ENCODE measurements at regions not wholly inside any gene's neighbourhood (a gene's known extent, or its start where the extent isn't known, plus 50 kb on each side); places are given as distances from the start of the nearest gene placed in this dataset.

GRCh38 chr3:76615719-76616118 lies 424.2 kb upstream of the ROBO2 start:
- Histone ChIP-seq H3K27ac (no peak overlapping the region), H3K4me1 (no peaks in the 10 kb centered on the region), H3K4me3 (no peak overlapping the region), H3K36me3 (no peaks in the 10 kb centered on the region), H3K27me3 (no peaks in the 10 kb centered on the region), H3K9me3 (no peaks in the 10 kb centered on the region)
- TF ChIP-seq CTCF (IDR thresholded peaks at IDR 0.05): no peak
- intact Hi-C loops (cut with DNase I): no loop called here
- no peak for DNase-seq (ENCODE audit: low spot score in 2 of 2)

DNA sequence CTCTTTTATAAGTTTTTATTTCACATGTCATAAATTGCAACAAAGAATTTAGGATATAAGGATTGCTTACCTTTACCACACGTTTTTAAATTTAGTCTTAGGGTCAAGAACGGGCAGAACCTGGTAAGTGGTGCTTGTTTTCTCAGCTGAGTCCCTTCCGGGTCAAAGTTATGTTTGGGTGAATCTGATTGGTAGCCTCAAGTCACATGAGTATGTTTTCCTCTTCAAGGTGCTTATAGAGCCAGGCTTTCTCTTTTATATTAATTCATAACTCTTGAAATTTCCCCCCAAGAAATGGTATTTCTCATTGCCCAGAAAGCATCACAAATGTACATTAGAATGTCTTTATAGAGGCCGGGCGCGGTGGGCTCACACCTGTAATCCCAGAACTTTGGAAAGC lies 415.7 kb upstream of the ROBO2 start:
- H3K27ac ChIP-seq: no peak overlapping the region
- no peak overlapping the region for H3K4me3 ChIP-seq
- intact Hi-C loops (cut with DNase I): no loop called here
- DNase-seq (ENCODE audit: low spot score in 2 of 2): no peak
- no peaks in the 10 kb centered on the region for H3K4me1 ChIP-seq
- no peaks in the 10 kb centered on the region for H3K9me3 ChIP-seq
- H3K27me3 ChIP-seq: no peaks in the 10 kb centered on the region
- TF ChIP-seq CTCF (IDR thresholded peaks at IDR 0.05): no peak
- no peaks in the 10 kb centered on the region for H3K36me3 ChIP-seq

DNA sequence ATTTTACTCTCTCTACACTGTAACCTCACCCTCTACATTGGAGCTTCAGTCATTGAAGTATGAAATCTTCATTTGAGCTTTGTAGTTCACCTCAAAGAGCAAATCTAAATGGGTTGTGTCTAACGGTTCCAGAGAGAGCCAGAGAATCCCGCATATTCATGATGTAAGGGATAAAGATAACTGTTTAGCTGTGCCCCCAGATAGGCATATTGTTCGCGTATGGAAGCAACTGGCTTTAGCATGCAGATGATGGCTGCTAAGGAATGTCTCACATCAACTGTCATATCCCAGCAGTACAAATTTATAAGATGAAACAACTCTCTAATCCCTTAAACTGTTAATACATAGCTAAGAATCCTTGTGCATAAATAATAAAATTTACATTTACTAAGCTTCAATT lies 412.7 kb upstream of the ROBO2 start:
- Histone ChIP-seq H3K4me3 (no peak overlapping the region), H3K4me1 (no peaks in the 10 kb centered on the region), H3K36me3 (no peaks in the 10 kb centered on the region), H3K27me3 (no peaks in the 10 kb centered on the region), H3K9me3 (no peaks in the 10 kb centered on the region), H3K27ac (no peak overlapping the region)
- TF ChIP-seq CTCF (IDR thresholded peaks at IDR 0.05): no peak
- intact Hi-C loops (cut with DNase I): no loop called here
- DNase-seq (ENCODE audit: low spot score in 2 of 2): no peak

DNA sequence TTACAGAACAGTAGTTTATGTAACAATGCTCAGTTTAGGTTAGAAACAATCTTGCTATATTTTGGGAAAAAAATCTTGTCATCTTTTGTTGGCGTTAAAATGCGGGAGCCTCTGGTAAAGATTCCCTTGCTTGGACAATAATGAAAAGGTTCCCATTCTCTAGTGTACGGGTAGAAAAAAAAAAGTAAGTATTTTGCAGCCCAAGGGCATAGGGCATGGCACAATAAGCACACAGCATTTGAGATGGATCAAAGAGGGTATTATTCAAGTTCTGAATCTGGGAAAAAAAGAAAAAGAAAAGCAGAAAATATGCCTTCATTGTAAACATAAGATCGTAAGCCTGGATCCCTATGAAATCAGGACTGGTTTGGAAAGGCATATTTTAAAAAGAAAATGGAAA lies 408.6 kb upstream of the ROBO2 start:
- DNase-seq (ENCODE audit: low spot score in 2 of 2): no peak
- Histone ChIP-seq H3K27me3 (no peaks in the 10 kb centered on the region), H3K4me3 (no peak overlapping the region), H3K36me3 (no peaks in the 10 kb centered on the region), H3K9me3 (no peaks in the 10 kb centered on the region), H3K27ac (no peak overlapping the region), H3K4me1 (no peaks in the 10 kb centered on the region)
- no peak for TF ChIP-seq CTCF (IDR thresholded peaks at IDR 0.05)
- intact Hi-C loops (cut with DNase I): no loop called here

DNA sequence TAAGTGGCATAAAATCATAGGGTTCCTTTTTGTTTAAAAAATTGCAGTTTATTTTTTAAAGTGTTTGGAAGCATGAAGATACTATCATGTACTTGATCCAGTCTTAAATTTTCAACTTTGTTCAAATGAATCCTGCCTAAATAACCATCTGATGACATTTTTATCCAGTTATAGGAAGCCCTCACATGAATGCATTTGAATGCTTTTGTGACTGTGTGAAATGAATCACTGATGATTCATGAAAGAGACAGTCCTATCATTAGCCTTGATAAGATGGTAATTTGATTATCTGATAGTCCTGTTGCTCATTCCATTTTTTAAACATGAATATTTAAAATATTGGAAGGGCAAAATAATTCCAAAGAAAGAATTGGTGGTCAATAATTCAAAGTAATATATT lies 401.9 kb upstream of the ROBO2 start:
- no peaks in the 10 kb centered on the region for H3K27me3 ChIP-seq
- intact Hi-C loops (cut with DNase I): no loop called here
- H3K9me3 ChIP-seq: no peaks in the 10 kb centered on the region
- no peak for TF ChIP-seq CTCF (IDR thresholded peaks at IDR 0.05)
- no peak overlapping the region for H3K4me3 ChIP-seq
- H3K27ac ChIP-seq: no peak overlapping the region
- H3K4me1 ChIP-seq: no peaks in the 10 kb centered on the region
- no peak for DNase-seq (ENCODE audit: low spot score in 2 of 2)
- no peaks in the 10 kb centered on the region for H3K36me3 ChIP-seq

- TF ChIP-seq CTCF (IDR thresholded peaks at IDR 0.05): no peak
- Histone ChIP-seq H3K9me3 (no peaks in the 10 kb centered on the region), H3K36me3 (no peaks in the 10 kb centered on the region), H3K4me3 (no peak overlapping the region), H3K27ac (no peak overlapping the region), H3K27me3 (no peaks in the 10 kb centered on the region), H3K4me1 (no peaks in the 10 kb centered on the region)
- intact Hi-C loops (cut with DNase I): no loop called here
- DNase-seq (ENCODE audit: low spot score in 2 of 2): no peak
These were observed 396.1 kb upstream of the ROBO2 start for GRCh38 chr3:76643623-76644304.

Data from ascending aorta (tissue), 2 donors.